NCI-H2227 (cell line): ENCODE measurements at regions not wholly inside any gene's neighbourhood (a gene's known extent, or its start where the extent isn't known, plus 50 kb on each side); places are given as distances from the start of the nearest gene placed in this dataset.

ENCODE experiments used
- DNase-seq: peaks from one replicate; lab custom pipeline; 2025; ENCODE audit not compliant: unreplicated experiment; lab: John Stamatoyannopoulos, UW

GRCh38 chr2:176709149-176709951, 440.1 kb downstream of the MTX2 start:
- no peak for DNase-seq

- no peak for DNase-seq
These were observed 440.7 kb downstream of the MTX2 start for GRCh38 chr2:176709991-176710390.

DNA sequence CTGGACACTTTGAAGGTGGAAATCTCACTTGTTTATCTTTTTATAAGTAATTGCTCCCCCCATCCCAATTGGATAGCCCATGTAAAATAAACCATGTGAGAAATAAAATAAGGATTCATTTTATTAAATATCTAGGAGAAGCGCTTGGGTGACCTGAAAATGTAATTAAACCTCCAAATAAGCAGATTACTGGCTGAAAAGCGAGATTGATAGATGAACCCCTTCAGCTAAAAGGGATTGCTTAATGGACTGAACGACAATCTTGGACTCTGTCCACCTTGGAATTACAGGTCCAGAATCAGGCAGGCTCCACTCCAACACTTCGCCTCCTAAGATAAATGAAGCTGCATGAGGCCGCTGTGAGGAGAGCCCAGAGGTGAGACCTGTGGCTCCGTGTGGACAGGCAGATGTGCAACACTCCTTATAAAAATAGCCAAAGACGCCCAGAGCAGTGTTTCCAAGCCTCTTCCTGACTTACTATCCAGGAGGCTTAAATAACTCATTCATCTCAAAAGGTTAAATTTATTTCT, 441.5 kb downstream of the MTX2 start:
- DNase-seq, result peak; percentile 26

DNA sequence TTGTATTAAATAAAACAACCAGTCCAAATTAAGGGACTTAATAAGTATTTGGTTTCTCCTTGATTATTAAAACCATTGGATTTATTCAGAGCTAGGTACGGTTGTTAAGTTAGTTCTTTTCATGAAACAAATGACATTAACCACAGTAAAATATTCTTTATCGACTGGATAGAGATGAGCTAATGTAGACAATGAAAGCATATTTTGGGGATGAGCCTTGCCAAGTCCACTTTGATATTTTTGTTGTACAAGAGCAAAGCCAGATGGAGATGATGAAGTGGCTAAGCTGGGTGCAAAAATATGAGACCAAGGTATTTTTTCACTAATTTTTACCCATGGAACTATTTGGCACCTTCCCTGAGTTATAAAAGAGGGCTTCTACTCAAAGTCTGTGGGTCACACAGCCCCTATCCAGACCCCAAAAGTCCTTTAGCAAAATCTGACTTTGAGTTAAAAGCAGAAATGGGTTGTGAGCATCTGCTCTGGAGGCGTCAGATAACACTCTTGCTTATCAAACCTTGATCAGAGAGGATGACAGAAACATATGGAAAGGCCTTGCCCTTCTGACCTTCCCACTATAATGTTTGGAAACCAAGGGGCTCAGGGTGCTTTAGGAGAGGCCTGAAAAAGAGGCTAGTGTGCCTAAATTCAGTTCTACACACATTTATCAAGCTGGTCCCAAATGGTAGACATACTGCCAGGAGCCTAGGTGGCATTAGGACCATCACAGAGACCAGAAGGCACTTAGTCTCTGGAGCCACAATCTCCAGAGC, 456.8 kb downstream of the MTX2 start:
- no peak for DNase-seq

GRCh38 chr2:176727696-176728095, 458.5 kb downstream of the MTX2 start:
- DNase-seq, result no peak

GRCh38 chr2:176729706-176730569, 460.7 kb downstream of the MTX2 start:
- DNase-seq, result no peak

GRCh38 chr2:176732780-176733179, 463.5 kb downstream of the MTX2 start:
- DNase-seq, result no peak

DNA sequence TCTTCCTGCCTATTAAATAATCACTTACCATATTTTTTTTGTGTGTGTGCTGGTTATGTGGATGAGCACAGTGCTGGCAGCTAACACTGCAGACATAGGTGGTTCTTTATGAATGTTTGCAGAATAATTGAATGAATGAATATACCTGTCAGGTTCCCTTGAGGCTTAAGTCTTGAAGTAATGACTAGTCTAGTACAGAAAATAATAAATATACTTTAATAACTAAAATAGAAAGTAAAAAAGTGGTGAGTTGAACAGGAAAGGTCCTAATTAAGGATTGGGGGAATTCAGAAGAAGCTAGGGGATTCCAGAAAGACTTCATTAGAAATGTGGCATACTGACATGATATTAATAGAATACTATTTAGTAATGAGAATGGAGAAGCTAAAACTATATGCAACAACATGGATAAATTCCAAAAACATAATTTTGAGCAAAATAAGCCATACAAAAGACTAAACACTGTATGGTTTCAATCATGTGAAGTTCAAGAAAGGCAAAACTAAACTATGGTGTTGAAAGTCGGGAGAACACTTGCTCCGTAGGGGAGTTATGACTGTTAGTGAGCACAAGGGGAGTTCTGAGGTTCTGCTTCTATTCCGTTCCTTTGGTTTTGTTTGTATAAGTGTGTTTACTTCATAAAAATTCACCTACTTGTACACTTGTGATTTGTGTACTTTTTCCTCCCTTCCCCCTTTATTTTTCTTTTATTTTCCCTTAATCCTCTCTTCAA, 464.6 kb downstream of the MTX2 start:
- DNase-seq, result no peak

GRCh38 chr2:176734868-176735267, 465.6 kb downstream of the MTX2 start:
- DNase-seq, result no peak

GRCh38 chr2:176742271-176742670, 470.3 kb upstream of the HNRNPA3 start:
- DNase-seq, result no peak

DNA sequence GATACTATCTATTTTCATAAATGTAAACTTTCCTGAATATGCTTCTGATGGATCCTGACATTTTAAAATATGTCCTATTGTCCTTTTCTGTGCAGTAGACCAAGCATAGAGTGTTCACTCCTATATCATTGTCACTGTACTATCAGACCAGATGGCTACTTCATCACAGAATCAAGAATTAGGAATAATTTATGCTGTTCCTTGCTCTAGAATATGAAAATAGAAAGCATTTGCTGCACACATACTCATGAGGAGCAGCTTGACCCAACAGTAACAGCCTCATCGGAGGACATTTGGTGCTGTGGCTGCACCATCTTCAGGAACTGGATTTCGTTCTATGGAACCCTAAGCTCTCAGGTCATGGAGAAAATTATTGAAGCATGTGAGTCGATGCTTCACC, 468.9 kb upstream of the HNRNPA3 start:
- no peak for DNase-seq

GRCh38 chr2:176744146-176744545, 468.4 kb upstream of the HNRNPA3 start:
- no peak for DNase-seq

DNA sequence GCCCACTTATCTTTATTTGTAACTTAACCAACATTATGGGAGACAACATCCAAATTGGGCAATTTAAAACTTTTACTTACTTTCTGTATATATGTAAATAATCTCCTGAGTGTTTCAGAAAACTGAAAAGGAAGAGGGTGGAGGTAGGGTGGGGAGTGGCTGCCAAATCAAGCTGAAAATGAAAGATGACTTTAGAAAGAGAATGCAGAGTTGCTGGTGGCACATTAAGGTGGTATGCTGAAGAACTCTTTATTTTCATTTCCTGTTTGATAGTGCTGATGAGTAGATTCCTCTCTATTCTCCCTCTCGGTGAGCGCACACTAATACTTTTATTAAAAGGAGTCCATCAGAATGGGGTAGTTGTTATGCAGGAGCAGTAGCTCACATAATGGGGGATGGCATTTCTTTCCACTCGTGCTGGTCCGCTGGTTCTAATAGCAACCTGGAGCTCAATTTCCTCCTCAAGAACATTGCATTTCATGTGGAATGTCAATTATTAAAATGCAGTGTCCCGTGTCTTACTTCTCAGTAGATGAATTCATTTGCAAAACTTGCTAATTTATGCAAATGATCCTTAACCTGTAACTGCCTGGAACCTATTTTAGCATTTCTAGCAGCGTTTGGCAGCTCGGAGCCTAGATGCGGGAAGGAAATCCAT, 466.9 kb upstream of the HNRNPA3 start:
- DNase-seq, result no peak

DNA sequence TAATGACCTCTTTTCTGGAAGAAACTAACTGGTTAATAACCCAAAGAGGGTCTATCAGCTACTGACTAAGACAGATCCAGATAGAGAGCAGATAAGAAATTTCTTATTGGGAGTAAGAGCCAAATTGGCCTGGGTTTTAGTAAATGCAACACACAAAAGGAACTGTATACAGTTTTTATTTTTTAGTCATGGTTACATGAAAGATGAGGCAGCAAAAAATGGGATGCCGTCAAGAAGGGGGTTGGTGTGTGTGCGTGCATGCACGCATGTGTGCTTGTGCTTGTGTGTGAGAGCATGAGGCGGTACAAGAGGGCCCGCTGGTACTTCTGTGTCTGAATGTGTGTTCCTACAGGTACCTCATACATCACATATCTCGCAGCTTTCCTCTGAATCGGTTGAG, 466.2 kb upstream of the HNRNPA3 start:
- no peak for DNase-seq

- no peak for DNase-seq
These were observed 465.1 kb upstream of the HNRNPA3 start for GRCh38 chr2:176747506-176747905.

DNA sequence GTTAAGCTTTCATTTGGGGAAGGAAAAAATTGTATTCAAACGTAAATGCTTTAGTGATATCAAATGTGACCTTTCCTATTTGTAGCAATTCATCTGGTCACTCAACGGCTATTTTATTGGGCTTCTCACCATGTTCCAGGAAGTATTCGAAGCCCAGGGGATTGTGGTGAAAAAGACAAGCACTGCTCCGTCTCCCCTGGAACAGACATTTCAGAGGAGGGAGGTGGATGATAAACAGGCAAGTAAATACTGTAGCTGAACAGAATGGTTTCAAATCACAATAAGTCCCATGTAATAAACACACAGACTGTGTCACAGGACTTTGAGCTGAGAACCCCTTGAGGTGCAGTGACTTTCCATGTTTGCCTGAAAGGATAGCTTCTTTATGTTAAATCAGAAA, 464.7 kb upstream of the HNRNPA3 start:
- no peak for DNase-seq

DNA sequence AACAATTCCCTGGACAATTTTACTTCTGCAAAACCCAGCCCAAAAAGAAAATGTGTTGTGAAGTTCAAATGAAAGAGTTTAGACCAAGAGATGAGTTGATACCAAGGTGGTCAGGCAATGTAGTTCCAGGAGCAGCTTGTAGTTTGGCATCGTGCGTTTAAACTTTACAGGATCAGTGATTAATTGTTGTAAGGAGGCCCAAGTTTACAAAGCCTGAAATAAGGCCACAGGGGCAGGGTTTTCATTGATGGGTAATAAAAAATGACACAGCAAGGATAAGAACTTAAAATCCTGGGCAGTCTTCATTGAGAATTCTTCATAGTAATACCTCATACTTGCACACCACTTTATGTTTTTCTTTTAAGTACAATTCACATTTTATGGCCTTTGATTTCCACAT, 463.9 kb upstream of the HNRNPA3 start:
- DNase-seq, result no peak

DNA sequence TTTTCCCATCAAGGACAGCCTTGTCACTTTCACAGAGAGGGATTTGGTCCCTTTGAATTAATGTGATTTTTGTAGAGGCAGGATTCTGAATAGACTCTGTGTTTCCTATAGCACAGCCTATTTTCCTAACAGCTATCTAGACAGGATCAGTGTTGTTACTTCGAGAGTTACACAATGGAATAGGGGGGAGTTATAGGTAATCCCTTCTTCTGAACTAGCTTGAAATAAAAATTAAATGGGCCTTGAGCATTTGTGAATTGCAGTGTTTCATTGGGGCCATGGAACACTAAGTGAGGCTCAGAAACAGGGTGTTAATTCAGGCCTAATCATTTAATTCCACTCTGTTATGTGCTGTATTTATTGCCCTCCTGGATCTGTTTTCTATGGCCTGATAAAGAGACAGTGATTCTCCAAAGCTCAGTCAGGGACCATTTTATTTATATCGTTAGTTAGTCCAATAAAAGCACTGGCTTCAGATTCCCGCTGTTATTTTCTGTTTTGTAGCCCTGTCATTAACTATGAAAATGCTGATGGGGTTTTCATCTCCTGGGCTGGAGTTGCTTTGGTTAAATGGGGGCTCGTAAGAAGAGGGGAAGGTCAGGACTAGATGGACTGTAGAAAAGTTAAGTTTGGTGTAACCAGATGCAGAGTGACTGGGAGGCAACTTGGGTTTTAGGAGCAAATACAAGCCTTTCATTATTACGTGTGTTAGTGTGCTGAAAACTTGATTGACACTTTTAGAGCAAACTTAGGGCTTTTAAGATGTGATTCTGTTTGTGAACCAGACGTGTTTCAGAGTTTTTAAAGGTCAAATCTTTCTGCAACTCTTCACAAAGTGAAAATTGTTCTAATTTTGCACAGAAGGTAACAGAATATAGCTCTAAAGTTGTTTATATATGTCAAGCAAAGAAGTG, 461.0 kb upstream of the HNRNPA3 start:
- DNase-seq, result peak; percentile 47

GRCh38 chr2:176752295-176752694, 460.3 kb upstream of the HNRNPA3 start:
- DNase-seq, result peak; percentile 45
